HG02678 (cell line): ENCODE measurements at regions not wholly inside any gene's neighbourhood (a gene's known extent, or its start where the extent isn't known, plus 50 kb on each side); places are given as distances from the start of the nearest gene placed in this dataset.
"Not testable (repeated sequence)": the region's sequence is repeated elsewhere in the genome, so short reads cannot be mapped to it uniquely, and the experiment has no call there.

Source experiments
- ATAC-seq: cut with Tn5 transposase; IDR thresholded peaks from one replicate; pipeline ENCODE4 v1.9.1; 2021; ENCODE audit warnings: mild to moderate bottlenecking, moderate library complexity; ENCODE audit not compliant: unreplicated experiment

DNA sequence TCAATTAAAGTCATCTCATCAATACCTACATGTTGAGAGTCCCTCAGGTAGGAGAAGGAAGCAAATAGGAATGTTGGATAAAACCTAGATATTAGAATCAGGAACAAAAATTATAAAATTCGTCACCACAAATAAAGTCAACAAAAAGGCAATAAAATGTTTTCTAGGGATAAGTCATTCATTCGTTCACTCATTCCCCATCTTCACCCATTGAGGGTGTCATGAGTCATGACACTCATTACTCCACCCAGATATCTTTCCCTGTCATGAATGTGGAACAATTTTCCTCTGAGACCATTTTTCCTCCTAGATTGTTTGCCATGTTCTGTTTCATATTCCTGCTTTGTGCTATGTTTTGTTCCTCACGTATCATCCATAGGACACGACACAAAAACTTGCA lies 50.9 kb upstream of the OLIG3 start:
- ATAC-seq: no peak

DNA sequence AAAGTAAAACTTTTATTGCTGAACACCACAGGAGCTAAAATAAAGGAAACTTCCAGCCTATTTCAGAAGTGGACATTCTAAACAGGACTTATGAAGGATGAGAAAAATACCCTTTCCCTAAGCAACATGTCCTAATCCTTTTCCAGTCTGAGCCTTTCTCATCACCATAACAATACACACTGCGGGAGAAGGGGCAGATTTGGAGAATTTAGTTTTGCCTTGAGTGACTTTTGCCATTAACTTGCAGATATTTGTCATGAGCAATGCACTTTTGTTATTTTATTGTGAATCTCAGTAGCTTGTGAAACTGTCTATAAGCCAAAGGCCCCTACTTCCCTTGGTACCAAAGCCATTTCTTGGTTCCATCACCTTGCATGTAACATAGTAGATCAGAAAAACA lies 53.0 kb upstream of the OLIG3 start:
- ATAC-seq: no peak

DNA sequence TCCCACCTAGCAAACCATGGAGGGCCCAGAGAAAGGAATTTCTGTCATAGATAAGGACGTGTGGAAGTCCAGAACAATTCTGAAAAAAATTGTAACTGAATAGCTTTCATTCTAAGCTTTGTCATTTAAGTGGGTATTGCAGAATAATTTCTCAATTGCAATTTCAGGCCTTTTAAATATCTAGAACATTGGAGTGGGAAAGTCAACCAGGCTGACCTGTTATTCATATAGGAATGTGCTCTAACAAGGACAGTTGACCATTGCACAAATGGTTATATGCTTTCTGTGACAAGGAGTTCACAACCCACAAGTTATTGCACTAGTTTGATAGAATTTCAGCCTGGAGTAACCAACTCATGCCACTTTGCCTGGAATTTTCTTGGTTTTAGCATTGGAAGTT lies 53.4 kb upstream of the OLIG3 start:
- no peak for ATAC-seq

DNA sequence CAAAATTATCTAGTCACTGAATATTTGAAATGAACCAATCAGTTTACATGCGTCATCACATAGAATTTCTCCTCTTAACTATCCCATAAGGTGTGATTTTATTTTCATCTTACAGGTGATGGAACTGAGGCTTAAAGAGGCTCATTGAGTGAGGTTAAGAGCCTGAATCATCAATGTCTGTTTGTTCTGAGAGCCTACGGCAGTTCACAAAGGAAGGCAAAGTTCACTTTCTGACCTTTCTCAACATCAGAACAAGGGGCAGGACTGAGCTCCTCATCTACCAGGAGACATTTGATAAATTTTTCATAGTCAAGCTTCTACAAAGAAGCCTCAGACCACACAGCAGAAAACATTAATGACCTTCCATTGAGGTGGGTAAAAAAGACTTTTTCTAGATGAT lies 54.9 kb upstream of the OLIG3 start:
- no peak for ATAC-seq

DNA sequence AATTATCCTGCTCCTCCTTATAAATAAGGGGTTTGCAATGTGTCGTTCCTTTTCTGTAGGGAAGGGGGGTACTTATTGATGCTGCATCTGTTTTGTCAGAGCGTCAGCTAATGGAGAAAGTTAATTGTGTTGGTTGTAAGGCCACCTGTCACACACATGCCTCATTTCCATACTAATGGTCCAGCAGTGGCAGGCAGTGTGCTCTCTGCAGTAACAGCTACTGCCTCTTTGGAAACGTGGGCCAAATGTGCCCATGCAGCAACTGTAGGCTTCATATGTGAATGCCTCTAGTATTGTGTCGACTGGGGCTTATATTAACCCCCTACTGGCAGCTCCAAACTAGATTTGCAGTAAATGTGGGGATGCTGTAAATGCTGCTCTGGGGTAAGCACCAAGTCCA lies 56.3 kb upstream of the OLIG3 start:
- no peak for ATAC-seq

DNA sequence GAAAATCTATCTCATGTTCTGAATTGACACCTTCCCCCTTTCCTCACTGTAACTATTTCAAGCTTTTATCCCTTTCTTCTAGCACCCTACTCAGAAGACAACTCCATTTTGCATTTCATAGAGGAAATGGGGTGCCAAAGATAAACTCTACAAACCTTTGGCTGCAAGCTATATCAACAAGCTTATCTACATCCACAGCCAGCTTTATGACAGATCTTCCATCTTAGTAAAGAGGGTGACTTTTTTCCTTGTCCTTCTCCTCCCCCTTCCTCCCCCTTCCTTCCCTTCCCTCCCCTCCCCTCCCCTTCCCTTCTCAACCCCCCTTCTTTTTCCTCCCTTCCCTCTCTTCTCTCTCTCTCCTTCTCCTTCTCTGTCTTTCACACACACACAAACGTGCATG lies 58.0 kb upstream of the OLIG3 start:
- no peak for ATAC-seq

DNA sequence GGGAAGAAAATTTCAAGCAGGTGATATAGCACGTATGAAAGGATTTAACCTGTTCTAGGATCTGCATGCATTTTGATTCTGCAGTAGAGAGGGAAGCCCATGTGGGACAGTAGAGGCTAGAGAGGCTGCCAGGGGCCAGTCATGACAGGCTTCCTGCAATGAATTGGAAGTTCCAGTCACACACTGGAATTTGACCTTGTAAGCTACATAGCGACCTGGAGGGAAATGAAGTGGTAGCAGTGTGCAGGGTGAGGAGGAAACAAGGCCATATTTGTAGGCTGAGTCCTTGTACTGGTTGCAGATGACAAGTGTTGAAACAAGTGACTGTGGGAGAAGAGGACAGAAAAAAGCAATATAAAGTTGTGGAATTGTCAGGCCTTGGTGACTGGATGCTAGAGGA lies 58.6 kb upstream of the OLIG3 start:
- ATAC-seq: no peak

DNA sequence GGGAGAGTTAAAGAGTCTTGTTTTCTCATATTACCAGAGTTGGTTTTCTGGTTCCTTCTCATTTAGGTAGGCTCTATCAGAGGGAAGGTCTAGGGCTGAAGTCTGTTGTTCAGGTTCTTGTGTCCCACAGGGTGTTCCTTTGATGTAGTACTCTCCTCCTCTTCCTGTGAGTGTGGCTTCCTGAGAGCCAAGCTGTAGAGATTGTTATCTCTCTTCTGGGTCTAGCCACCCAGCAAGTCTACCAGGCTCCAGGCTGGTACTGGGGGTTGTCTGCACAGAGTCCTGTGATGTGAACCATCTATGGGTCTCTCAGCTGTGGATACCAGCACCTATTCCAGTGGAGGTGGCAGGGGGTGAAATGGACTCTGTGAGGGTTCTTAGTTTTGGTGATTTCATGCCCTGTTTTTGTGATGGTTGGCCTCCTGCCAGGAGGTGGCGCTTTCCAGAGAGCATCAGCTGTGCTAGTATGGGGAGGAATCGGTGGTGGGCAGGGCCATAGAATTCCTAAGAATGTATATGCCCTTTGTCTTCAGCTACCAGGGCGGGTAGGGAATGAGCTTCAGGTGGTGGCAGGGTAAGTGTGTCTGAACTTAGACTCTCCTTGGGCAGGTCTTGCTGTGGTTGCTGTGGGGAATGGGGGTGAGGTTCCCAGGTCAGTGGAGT lies 65.5 kb upstream of the OLIG3 start:
- ATAC-seq: not testable (repeated sequence)

DNA sequence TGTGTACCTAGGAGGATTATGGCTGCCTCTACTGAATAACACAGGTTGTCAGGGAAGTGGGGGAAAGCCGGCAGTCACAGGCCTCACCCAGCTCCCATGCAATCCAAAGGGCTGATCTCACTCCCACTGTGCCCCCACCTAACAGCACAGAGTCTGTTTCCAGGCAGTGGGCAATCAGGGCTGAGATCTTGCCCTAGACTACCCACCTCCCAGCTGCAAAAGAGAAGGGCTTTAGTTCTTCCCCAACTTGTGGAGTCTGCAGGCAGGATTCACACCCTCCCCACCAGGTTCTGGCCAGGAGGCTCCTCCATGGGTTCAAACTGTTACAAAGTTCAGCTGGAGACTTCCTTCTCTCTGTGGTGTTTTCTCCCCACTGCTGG lies 66.0 kb upstream of the OLIG3 start:
- ATAC-seq: no peak

DNA sequence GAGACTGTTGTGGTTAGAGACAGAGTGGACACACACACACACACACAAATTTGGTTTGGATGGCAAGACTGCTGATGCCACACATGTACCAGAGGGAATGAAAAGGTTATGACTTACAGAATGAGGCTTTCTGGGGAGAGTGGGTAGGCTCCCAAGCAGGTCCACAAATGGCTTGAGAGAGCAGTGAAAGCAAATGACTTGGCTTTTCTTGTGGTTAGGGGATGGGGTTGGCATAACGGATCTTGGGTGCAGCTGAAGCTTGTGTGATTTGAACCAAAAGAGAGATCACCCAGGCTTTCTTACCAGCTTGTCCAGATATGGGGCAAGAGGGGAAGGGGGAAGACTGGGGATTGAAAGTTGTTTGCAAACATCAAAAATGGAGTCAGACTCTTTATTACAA lies 73.9 kb upstream of the OLIG3 start:
- no peak for ATAC-seq

DNA sequence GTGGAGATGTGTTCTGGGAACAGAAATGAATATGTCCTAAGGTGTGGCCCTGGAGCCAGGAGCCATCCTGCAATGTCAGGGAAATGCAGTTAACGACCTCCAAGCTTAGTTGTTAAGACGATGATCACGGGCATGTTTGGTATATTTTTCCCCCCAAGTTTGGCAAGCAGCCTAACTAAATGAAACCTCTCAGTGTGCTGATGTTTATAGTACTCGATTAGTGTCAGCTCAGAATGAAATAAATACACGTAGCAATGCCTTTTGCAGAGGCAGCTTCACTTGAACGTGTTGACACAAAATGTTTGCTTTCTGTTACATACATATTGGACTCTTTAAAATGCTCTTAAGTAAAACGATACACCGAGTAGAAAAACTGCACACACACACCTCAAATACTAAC lies 76.2 kb upstream of the OLIG3 start:
- ATAC-seq: no peak

DNA sequence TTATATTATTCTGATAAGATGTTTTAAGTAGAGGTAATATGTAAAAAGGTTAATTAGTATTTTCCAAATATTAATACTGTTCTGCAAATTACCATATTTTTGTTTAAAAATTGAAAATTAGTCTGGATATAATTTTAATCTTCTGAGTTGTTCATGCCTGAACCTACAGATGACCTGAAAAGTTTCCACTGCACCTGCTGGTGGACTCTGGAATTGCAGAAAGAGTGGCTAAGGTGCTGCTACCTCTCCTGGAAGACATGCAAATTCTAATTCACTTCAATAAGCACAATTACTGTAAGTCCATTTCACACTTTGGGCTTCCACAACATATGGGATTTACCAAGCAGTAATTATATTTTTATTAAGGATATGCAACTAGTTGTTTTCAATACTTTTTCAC lies 77.7 kb upstream of the OLIG3 start:
- peak; percentile 74 for ATAC-seq

DNA sequence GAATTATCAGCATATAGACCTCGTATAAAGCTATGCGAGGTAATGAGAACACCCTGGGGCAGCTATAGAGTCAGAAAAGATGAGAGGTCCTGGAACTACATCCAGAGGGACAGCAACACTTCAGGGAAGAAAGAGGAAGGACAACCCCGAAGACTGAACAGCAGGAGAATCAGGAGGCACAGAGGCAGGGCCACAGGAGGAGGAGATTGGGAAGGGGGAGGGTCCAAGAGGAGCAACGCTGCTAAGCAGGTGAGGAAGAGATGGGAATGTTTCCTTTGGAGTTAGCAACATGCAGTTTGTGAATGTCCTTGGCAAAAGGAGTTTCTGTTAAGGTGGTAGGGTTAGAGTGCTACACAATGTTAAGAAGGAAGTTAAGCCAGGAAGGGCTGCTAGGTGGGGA lies 79.5 kb upstream of the OLIG3 start:
- ATAC-seq: no peak

DNA sequence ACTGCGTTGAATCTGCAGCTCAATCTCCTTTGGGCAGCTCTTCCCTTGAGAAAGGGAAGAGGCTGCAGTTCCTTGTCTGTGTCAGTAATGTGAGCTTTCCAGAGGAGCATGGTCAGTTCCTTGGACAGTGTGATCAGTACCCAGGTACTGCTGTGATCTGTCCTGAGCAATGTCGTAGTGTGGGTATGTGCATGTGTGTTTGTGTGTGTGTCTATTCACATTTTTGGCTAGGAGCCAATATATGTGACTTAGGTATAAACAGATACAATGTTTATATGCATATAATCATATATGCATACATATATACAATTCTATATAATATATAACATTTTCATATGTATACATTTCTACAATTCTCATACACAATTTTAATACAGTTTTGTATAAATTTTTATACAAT lies 85.4 kb upstream of the OLIG3 start:
- ATAC-seq: no peak

DNA sequence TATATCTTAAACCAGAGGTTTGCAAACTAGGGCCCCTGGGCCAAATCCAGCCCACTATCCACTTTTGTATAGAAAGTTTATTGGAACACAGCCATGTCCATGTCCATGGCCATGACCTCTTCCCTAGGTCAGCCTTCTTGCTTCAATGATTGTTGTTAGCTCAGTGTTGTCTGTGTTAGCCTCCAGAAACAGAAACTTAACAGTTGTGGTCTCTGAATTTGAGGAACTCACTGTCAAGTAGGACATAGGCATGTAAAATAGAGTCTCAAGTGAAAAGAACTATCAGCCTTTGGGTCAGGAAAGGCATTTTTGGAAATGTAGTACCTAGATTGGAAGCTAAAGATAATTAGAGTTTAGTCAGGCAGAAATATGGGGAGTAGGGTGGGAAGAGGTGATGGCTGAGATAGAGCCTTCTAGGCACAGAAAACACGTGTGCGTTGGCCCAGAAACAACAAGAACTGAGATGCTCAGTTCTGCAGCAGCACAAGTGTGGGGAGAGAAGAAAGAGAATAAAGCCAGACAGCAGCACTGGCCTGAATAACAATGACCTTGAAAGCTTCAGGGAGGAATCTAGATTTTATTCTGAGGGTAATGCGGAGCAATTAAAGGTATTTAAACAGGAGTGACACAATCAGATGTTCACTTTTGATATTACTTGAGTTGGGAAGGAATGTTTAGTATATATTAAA lies 87.0 kb upstream of the OLIG3 start:
- no peak for ATAC-seq

DNA sequence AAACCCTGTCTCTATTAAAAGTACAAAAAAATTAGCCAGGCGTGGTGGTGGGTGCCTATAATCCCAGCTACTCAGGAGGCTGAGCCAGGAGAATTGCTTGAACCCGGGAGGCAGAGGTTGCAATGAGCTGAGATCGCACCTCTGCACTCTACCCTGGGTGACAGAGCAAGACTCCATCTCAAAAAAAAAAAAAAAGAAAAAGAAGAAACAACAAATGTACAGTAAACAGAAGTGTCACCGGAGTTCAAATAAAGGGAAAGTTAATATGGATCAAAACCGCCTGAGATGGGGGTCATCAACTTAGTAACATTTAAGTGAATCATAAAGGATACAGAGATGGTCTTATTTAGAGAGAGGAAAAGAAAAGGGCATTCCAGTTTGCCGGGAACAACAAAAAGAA lies 89.3 kb upstream of the OLIG3 start:
- ATAC-seq: not testable (repeated sequence)

DNA sequence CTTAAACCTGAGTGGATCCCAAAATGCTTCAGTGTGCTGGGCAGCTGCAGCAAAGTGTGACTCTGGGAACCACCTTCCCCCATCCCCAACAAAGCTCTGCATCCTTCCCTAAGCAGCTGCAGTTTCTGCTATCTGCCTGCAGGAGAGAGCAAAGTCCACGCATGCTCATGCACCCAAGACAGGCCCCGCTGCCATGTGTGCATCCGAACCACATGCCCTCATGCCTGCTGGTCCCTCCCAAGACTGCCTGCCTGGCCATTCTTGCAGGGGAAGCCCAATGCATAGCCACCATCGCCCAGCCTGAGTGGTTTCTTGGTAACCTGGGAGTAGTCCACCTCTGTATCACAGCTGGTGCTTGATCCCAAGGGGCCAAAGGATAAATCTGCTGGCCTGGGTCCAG lies 94.3 kb upstream of the OLIG3 start:
- ATAC-seq: no peak

DNA sequence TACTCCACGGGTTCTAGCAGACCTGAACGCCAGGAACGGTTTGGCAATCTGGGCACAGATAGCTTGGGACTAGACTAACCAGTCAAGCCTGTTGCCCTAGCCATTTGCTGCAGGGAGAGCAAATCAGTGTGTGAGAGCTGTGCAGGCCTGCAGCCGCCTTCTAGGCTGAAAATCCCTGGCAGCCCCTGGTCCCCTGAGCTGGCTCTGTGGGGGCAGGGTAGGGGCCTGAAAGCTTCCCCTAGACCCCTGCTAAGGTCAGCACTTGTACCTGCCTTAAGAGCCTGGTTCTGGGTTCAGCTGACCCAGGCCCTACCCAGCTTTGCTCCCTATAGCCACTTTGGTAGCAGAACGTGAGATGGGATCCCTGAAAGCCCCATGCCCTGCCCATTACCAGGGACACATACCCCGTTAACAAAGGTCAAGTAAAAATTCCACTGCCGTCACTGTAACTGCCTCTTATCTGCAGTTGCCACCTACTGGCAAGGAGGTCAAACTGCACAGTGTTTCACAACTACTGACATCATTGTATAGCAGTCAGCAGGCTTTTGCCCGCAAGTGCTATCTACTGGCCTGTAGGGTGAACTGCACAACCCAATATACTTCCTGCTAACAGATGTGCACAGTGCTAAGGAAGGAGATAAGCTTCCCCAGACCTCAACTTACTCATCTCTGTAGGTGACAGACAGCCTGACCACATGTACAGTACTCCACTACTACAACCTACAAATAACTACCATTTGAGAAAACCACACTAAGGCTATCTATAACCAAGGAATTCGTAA lies 95.1 kb upstream of the OLIG3 start:
- ATAC-seq: peak; percentile 99

DNA sequence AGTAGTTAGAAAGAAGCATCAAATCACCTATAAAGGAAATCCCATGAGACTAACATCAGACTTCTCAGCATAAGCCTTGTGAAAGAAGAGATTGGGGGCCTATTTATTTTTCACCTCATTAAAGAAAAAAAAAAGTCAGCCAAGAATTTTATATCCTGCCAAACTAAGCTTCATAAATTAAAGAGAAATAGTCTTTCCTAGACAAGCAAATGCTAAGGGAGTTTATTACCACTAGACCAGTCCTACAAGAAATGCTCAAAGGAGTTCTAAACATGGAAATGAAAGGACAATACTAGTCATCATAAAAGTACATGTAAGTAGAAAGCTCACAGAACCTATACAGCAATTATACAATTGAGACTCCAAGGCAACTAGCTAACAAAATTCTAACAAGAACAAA lies 96.5 kb upstream of the OLIG3 start:
- no peak for ATAC-seq

DNA sequence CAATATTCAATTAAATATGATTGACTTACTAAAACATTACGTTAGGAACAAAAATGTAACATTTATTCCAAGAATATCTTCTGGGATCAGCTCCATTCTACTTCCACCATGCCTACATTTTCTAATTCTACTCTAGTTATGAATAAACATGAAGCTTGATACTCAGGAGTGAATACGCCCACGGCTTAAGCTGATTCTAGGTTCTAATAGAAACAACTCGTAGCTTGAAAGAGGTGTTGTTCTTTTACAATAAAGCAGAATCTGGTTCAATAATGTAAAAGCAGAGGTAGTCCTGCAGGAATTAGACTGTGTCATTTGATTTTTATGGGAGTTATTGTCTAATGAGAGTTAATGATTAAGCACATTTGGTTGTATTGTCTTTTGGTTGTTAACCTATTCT lies 107.3 kb upstream of the OLIG3 start:
- no peak for ATAC-seq

DNA sequence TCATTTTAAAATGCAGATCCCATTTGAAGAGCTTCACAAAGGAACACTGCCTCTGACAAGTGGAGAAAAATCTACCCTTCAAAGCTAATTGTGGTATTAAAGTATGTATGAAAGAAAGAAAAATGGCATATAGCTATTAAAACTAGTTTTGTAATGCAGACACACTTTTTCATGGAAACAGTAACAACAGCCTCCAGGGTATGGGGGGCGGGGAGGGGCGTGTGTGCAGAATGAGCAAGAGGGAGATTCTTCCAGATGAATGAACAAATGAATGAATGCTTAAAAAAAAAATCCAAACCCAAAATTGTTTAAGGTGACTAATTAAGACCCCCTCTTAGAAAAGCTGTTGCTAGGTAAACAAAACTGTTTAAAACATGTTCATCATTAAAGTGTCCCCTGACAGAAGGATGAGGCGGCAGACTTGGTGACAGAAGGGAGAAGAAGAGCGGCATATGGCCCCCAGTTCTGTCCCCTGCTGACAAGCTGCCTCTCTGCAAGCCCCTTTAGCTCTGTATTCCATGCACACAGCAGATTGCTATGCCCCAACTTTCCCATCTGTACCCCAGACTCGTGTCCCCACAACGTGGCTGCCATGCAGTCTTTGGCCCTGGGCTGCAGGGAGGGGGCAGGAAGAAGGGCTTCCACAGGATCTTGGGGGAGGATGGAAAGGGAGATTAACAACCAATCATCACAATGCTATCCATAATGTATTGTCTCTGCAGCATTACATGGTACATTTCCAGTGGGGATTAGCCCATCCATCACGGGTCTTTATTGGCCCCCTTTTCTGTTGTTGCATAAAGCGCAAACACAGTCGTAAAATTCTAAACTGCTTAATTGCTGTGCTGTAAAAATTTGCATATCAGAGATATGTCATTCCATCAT lies 108.4 kb upstream of the OLIG3 start:
- no peak for ATAC-seq
